ENCODE measurements at regions not wholly inside any gene's neighbourhood (a gene's known extent, or its start where the extent isn't known, plus 50 kb on each side); places are given as distances from the start of the nearest gene placed in this dataset.

GRCh38 chr9:95776176-95776575 is 99.3 kb upstream of the ERCC6L2 start:
- Histone ChIP-seq H3K9ac (ENCODE audit: low read length in 5 of 5) (no peak overlapping the region), H3K4me3 (ENCODE audit: low read depth in 1 of 5, low read length in 5 of 5) (no peak overlapping the region), H3K36me3 (ENCODE audit: control insufficient read depth in 5 of 5, insufficient read depth in 5 of 5, low read length in 5 of 5) (no peaks in the 10 kb centered on the region), H3K4me1 (ENCODE audit: control insufficient read depth in 5 of 5, insufficient read depth in 5 of 5, low read length in 5 of 5) (peaks cover 0 to 19% (median 6%) of the 10 kb centered on the region in 5 donors), H3K9me3 (ENCODE audit: control insufficient read depth in 5 of 5, low read length in 5 of 5) (no peaks in the 10 kb centered on the region), H3K27me3 (ENCODE audit: control insufficient read depth in 5 of 5, insufficient read depth in 4 of 5, low read length in 5 of 5) (peaks cover 0 to 14% (median 0%) of the 10 kb centered on the region in 5 donors), H3K27ac (ENCODE audit: low read depth, low read length) (no peak overlapping the region)

DNA sequence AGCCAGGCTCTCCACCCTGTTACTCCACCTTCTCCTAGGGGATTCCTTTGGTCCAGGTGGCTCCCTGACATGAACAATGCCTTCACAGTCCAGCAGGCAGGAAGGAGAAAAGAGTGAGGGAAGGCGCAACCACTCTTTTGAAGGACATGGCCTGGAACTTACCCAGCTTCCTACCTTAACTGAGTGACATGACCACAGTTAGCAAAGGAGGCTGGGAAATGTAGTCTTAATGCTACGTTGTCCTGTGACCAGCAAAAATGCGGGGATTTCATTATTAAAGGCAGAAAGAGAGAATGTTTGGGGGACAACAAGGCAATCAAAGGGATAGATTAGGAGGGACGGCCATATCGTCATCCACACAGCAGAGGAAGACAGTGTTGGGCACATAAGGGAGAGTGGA is 100.3 kb upstream of the ERCC6L2 start:
- Histone ChIP-seq H3K9ac (ENCODE audit: low read length in 5 of 5) (no peak overlapping the region), H3K27ac (ENCODE audit: low read depth, low read length) (no peak overlapping the region), H3K27me3 (ENCODE audit: control insufficient read depth in 5 of 5, insufficient read depth in 4 of 5, low read length in 5 of 5) (peaks cover 0 to 14% (median 2%) of the 10 kb centered on the region in 5 donors), H3K9me3 (ENCODE audit: control insufficient read depth in 5 of 5, low read length in 5 of 5) (no peaks in the 10 kb centered on the region), H3K4me1 (ENCODE audit: control insufficient read depth in 5 of 5, insufficient read depth in 5 of 5, low read length in 5 of 5) (peaks cover 0 to 26% (median 10%) of the 10 kb centered on the region in 5 donors), H3K4me3 (ENCODE audit: low read depth in 1 of 5, low read length in 5 of 5) (no peak overlapping the region), H3K36me3 (ENCODE audit: control insufficient read depth in 5 of 5, insufficient read depth in 5 of 5, low read length in 5 of 5) (no peaks in the 10 kb centered on the region)

GRCh38 chr9:95773053-95773418 is 102.5 kb upstream of the ERCC6L2 start:
- Histone ChIP-seq H3K9ac (ENCODE audit: low read length in 5 of 5) (no peak overlapping the region), H3K27me3 (ENCODE audit: control insufficient read depth in 5 of 5, insufficient read depth in 4 of 5, low read length in 5 of 5) (peaks cover 0 to 14% (median 2%) of the 10 kb centered on the region in 5 donors), H3K36me3 (ENCODE audit: control insufficient read depth in 5 of 5, insufficient read depth in 5 of 5, low read length in 5 of 5) (no peaks in the 10 kb centered on the region), H3K27ac (ENCODE audit: low read depth, low read length) (no peak overlapping the region), H3K4me3 (ENCODE audit: low read depth in 1 of 5, low read length in 5 of 5) (no peak overlapping the region), H3K4me1 (ENCODE audit: control insufficient read depth in 5 of 5, insufficient read depth in 5 of 5, low read length in 5 of 5) (peaks cover 0 to 16% (median 10%) of the 10 kb centered on the region in 5 donors), H3K9me3 (ENCODE audit: control insufficient read depth in 5 of 5, low read length in 5 of 5) (no peaks in the 10 kb centered on the region)

DNA sequence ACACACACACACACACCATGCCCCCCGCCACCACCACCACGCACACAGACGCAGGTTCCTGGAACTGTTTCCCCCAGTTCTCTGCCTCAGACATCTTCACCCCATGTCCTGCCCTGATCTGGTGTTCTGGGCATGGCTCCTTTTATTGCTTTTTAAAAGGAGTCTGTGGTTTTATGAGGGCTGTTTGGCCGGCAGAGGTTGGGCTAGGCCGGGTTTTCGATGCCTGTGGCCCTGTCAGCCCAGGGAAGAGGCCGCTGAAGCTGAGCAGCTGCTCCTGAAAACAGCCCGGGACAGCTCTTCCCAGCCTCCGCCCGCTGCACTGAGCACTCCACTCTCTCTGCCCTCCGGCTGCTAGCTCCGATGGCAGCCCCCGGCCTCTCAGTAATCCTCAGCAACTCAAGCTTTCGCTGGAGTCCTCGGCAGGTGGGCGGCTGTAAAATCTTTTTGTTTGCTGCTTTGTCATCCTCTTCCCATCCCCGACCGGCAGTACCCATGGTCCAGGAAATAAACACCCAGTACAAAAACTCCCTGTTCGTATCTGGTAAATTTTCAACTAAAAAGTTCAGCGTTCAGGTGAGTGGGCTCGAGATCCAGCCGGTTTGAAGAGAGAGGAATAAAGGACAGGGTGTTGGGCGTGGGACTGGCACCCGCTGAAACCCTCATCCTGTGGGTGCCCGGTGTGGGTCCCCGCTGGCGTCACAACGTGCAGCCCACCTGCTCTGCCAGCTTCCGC is 103.0 kb upstream of the ERCC6L2 start:
- Histone ChIP-seq H3K9ac (ENCODE audit: low read length in 5 of 5) (no peak overlapping the region), H3K4me3 (ENCODE audit: low read depth in 1 of 5, low read length in 5 of 5) (no peak overlapping the region)

DNA sequence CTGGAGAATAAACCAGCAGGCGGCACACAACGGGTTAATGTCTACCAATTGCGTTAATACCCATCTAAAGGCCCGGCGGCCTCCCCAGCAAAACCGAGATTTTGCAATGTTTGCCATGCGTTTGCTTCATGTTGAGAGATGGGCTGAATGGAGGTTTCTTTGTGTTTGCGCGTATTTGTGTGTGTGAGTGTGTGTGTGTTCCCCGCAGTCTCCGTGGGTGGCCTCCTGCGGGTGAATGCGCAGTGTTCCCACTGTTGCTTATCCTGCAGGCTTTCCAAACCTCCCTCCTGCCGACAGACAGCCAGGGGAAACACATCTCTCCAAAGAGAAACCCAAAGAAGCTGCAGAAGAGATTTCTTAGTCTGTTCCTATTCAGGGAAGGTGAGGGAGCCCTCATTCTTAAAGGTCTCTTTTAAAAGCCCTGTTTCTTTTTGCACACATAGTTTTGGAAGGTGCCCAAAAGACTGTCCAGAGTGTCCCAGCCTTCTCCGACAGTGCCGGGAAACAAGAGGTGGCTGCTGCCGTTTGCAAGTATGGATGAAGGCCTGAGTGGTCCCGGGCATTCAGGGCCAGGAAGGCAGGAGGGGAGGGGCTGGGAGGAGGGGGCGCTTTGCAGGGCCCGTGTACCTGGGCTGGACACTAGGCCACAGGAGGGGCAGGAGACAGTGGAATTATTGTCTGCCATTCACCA is 103.8 kb upstream of the ERCC6L2 start:
- Histone ChIP-seq H3K9ac (ENCODE audit: low read length in 5 of 5) (peak overlapping the region in 1 of 5 donors; percentile 7), H3K27ac (ENCODE audit: low read depth, low read length) (no peak overlapping the region), H3K4me1 (ENCODE audit: control insufficient read depth in 5 of 5, insufficient read depth in 5 of 5, low read length in 5 of 5) (peaks cover 0 to 16% (median 10%) of the 10 kb centered on the region in 5 donors), H3K36me3 (ENCODE audit: control insufficient read depth in 5 of 5, insufficient read depth in 5 of 5, low read length in 5 of 5) (no peaks in the 10 kb centered on the region), H3K4me3 (ENCODE audit: low read depth in 1 of 5, low read length in 5 of 5) (peak overlapping the region in 1 of 5 donors; percentile 36), H3K27me3 (ENCODE audit: control insufficient read depth in 5 of 5, insufficient read depth in 4 of 5, low read length in 5 of 5) (peaks cover 0 to 14% (median 2%) of the 10 kb centered on the region in 5 donors), H3K9me3 (ENCODE audit: control insufficient read depth in 5 of 5, low read length in 5 of 5) (no peaks in the 10 kb centered on the region)

More for the DNA sequence above, 103.0 kb upstream of the ERCC6L2 start:
- Histone ChIP-seq H3K27me3 (ENCODE audit: control insufficient read depth in 5 of 5, insufficient read depth in 4 of 5, low read length in 5 of 5) (peaks cover 0 to 14% (median 2%) of the 10 kb centered on the region in 5 donors), H3K4me1 (ENCODE audit: control insufficient read depth in 5 of 5, insufficient read depth in 5 of 5, low read length in 5 of 5) (peaks cover 0 to 16% (median 10%) of the 10 kb centered on the region in 5 donors), H3K27ac (ENCODE audit: low read depth, low read length) (no peak overlapping the region), H3K36me3 (ENCODE audit: control insufficient read depth in 5 of 5, insufficient read depth in 5 of 5, low read length in 5 of 5) (no peaks in the 10 kb centered on the region), H3K9me3 (ENCODE audit: control insufficient read depth in 5 of 5, low read length in 5 of 5) (no peaks in the 10 kb centered on the region)

DNA sequence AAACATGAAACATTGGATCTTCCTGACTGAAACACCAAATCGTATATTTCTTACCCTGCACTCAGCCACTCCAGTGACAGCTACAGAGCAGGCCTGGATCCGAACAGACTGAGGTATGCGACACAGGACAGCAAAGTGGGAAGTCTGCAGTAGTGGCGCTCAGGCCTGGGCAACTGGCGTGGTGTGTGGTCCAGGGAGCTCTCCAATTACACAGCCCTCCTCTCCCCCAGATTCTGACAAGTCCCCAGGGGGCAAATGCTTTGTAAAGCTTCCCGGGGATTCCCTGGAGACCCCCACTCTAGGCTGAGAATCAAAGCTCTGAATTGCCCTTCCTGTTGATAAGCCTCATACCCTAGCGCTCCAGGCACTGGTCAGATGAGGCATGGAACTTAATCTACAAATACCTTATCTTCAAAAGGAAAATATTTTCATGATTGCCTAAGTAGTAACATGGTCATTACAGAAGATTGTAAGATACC is 104.8 kb upstream of the ERCC6L2 start:
- no peak overlapping the region for H3K4me3 ChIP-seq (ENCODE audit: low read depth in 1 of 5, low read length in 5 of 5)
- H3K4me1 ChIP-seq (ENCODE audit: control insufficient read depth in 5 of 5, insufficient read depth in 5 of 5, low read length in 5 of 5), result peaks cover 0 to 16% (median 10%) of the 10 kb centered on the region in 5 donors
- H3K36me3 ChIP-seq (ENCODE audit: control insufficient read depth in 5 of 5, insufficient read depth in 5 of 5, low read length in 5 of 5), result no peaks in the 10 kb centered on the region
- no peak overlapping the region for H3K27ac ChIP-seq (ENCODE audit: low read depth, low read length)
- peaks cover 0 to 14% (median 2%) of the 10 kb centered on the region in 5 donors for H3K27me3 ChIP-seq (ENCODE audit: control insufficient read depth in 5 of 5, insufficient read depth in 4 of 5, low read length in 5 of 5)
- H3K9me3 ChIP-seq (ENCODE audit: control insufficient read depth in 5 of 5, low read length in 5 of 5), result no peaks in the 10 kb centered on the region
- no peak overlapping the region for H3K9ac ChIP-seq (ENCODE audit: low read length in 5 of 5)

GRCh38 chr9:95769909-95770433 is 105.5 kb upstream of the ERCC6L2 start:
- Histone ChIP-seq H3K27me3 (ENCODE audit: control insufficient read depth in 5 of 5, insufficient read depth in 4 of 5, low read length in 5 of 5) (peaks cover 0 to 15% (median 2%) of the 10 kb centered on the region in 5 donors), H3K9ac (ENCODE audit: low read length in 5 of 5) (no peak overlapping the region), H3K4me3 (ENCODE audit: low read depth in 1 of 5, low read length in 5 of 5) (no peak overlapping the region), H3K36me3 (ENCODE audit: control insufficient read depth in 5 of 5, insufficient read depth in 5 of 5, low read length in 5 of 5) (no peaks in the 10 kb centered on the region), H3K27ac (ENCODE audit: low read depth, low read length) (no peak overlapping the region), H3K9me3 (ENCODE audit: control insufficient read depth in 5 of 5, low read length in 5 of 5) (no peaks in the 10 kb centered on the region), H3K4me1 (ENCODE audit: control insufficient read depth in 5 of 5, insufficient read depth in 5 of 5, low read length in 5 of 5) (peaks cover 0 to 16% (median 10%) of the 10 kb centered on the region in 5 donors)

GRCh38 chr9:95769473-95769872 is 106.0 kb upstream of the ERCC6L2 start:
- Histone ChIP-seq H3K36me3 (ENCODE audit: control insufficient read depth in 5 of 5, insufficient read depth in 5 of 5, low read length in 5 of 5) (no peaks in the 10 kb centered on the region), H3K9ac (ENCODE audit: low read length in 5 of 5) (no peak overlapping the region), H3K9me3 (ENCODE audit: control insufficient read depth in 5 of 5, low read length in 5 of 5) (no peaks in the 10 kb centered on the region), H3K4me1 (ENCODE audit: control insufficient read depth in 5 of 5, insufficient read depth in 5 of 5, low read length in 5 of 5) (peaks cover 0 to 16% (median 10%) of the 10 kb centered on the region in 5 donors), H3K27ac (ENCODE audit: low read depth, low read length) (no peak overlapping the region), H3K4me3 (ENCODE audit: low read depth in 1 of 5, low read length in 5 of 5) (no peak overlapping the region), H3K27me3 (ENCODE audit: control insufficient read depth in 5 of 5, insufficient read depth in 4 of 5, low read length in 5 of 5) (peaks cover 0 to 17% (median 2%) of the 10 kb centered on the region in 5 donors)

GRCh38 chr9:95766906-95767305 is 108.6 kb upstream of the ERCC6L2 start:
- Histone ChIP-seq H3K27ac (ENCODE audit: low read depth, low read length) (no peak overlapping the region), H3K36me3 (ENCODE audit: control insufficient read depth in 5 of 5, insufficient read depth in 5 of 5, low read length in 5 of 5) (no peaks in the 10 kb centered on the region), H3K9ac (ENCODE audit: low read length in 5 of 5) (no peak overlapping the region), H3K4me3 (ENCODE audit: low read depth in 1 of 5, low read length in 5 of 5) (no peak overlapping the region), H3K27me3 (ENCODE audit: control insufficient read depth in 5 of 5, insufficient read depth in 4 of 5, low read length in 5 of 5) (peaks cover 0 to 8% (median 0%) of the 10 kb centered on the region in 5 donors), H3K9me3 (ENCODE audit: control insufficient read depth in 5 of 5, low read length in 5 of 5) (no peaks in the 10 kb centered on the region), H3K4me1 (ENCODE audit: control insufficient read depth in 5 of 5, insufficient read depth in 5 of 5, low read length in 5 of 5) (peaks cover 0 to 14% (median 9%) of the 10 kb centered on the region in 5 donors)
